ENCODE measurements at regions not wholly inside any gene's neighbourhood (a gene's known extent, or its start where the extent isn't known, plus 50 kb on each side); places are given as distances from the start of the nearest gene placed in this dataset.

DNA sequence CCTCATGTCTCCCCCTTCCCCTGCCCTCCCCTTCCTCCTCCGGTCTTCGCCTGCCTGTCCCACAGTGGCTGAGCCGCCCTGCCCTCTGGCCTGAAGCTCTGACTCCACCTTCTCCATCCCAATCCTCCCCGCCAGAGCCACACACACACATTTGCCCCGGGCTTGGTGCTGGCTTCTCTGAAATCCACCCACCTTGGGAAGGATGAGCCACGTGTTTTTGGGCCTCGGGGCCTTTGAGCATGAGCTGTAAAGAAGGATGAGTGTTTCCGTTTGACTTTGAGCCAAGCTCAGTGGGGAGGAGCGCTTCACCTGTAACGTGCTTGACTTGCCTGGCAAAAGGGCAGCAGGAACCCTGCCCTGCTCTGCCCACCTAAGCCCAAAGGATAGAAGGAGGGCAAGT, 295.1 kb downstream of the SIPA1L2 start:
- no peak overlapping the region for H3K9ac ChIP-seq (ENCODE audit: low read depth, low read length)
- H2BK120ac ChIP-seq (ENCODE audit: low read depth, low read length): no peak overlapping the region
- H4K8ac ChIP-seq (ENCODE audit: low read depth in 2 of 2, low read length in 2 of 2): no peak overlapping the region
- no peak overlapping the region for H2BK20ac ChIP-seq (ENCODE audit: low read depth, low read length)
- dilution Hi-C loops (cut with HindIII; ENCODE audit: low sequenced_read_pairs, unreplicated experiment) (no loop called here), intact Hi-C loops (cut with micrococcal nuclease) (no loop called here), in situ Hi-C loops (cut with MboI; ENCODE audit: low sequenced_read_pairs) (no loop called here)
- no peak overlapping the region for H2AK9ac ChIP-seq (replicated peaks; ENCODE audit: low read depth, low read length, poor library complexity)
- ATAC-seq (ENCODE audit: low read depth) (no peak), DNase-seq (no peak)
- 87% methylated on average over 3 of the region's 10 CpGs; no CpG with 5 or more reads in 1 of the 2 experiments for WGBS, 2 experiments (ENCODE audit: extremely low coverage in 2 of 2, insufficient read length in 1 of 2)
- H3K4me2 ChIP-seq (ENCODE audit: low read depth, low read length): no peak overlapping the region
- no peak overlapping the region for H3K4me3 ChIP-seq (ENCODE audit: insufficient read depth, low read depth, low read length)
- no peaks in the 10 kb centered on the region for H3K9me1 ChIP-seq (ENCODE audit: insufficient read depth, low read length)
- CTCF ChIA-PET: no interaction called here
- no peak overlapping the region for H3K14ac ChIP-seq (replicated peaks; ENCODE audit: low read depth, low read length)
- no peaks in the 10 kb centered on the region for H3K4me1 ChIP-seq (ENCODE audit: control insufficient read depth, insufficient read depth, low read length)
- no peak for TF ChIP-seq RAD21 (IDR thresholded peaks at IDR 0.05; ENCODE audit: low read length)
- no peak for TF ChIP-seq MAZ (IDR thresholded peaks at IDR 0.05; ENCODE audit: borderline replicate concordance, low read depth, low read length)
- TF ChIP-seq CTCF (conservative IDR thresholded peaks at IDR 0.05; ENCODE audit: low read depth, low read length): no peak
- no peak for TF ChIP-seq POLR2A (IDR thresholded peaks at IDR 0.05; ENCODE audit: low read depth, low read length)
- TF ChIP-seq MXI1 (IDR thresholded peaks at IDR 0.05; ENCODE audit: borderline replicate concordance, low read depth, low read length): no peak
- TF ChIP-seq BHLHE40 (IDR thresholded peaks at IDR 0.05; ENCODE audit: low read depth, low read length): no peak
- no peak for TF ChIP-seq RFX5 (IDR thresholded peaks at IDR 0.05; ENCODE audit: low read depth, low read length)
- no peak for TF ChIP-seq CHD1 (IDR thresholded peaks at IDR 0.05; ENCODE audit: low read depth, low read length)
- no peak for TF ChIP-seq USF2 (IDR thresholded peaks at IDR 0.05; ENCODE audit: low read depth, low read length)
- TF ChIP-seq RCOR1 (IDR thresholded peaks at IDR 0.05; ENCODE audit: insufficient replicate concordance, low read length): no peak
- TF ChIP-seq CEBPB (IDR thresholded peaks at IDR 0.05; ENCODE audit: low read depth, low read length): no peak
- no peak for TF ChIP-seq FOS (IDR thresholded peaks at IDR 0.05; ENCODE audit: low read depth, low read length)
- no peak for TF ChIP-seq SMC3 (IDR thresholded peaks at IDR 0.05; ENCODE audit: low read depth, low read length)
- H3K9me3 ChIP-seq (ENCODE audit: control insufficient read depth, insufficient read depth, low read length): no peaks in the 10 kb centered on the region
- H3K27ac ChIP-seq (ENCODE audit: insufficient read depth, low read length): no peak overlapping the region
- no peaks in the 10 kb centered on the region for H3K79me1 ChIP-seq (ENCODE audit: low read depth in 1 of 2, low read length in 2 of 2)
- H4K5ac ChIP-seq (ENCODE audit: low read depth, low read length): no peak overlapping the region
- H2BK5ac ChIP-seq (ENCODE audit: low read depth, low read length, poor library complexity, severe bottlenecking): no peak overlapping the region
- H3K23ac ChIP-seq (ENCODE audit: low read depth, low read length): no peak overlapping the region
- no peak overlapping the region for H3K18ac ChIP-seq (ENCODE audit: low read depth, low read length)
- H4K91ac ChIP-seq (ENCODE audit: insufficient read depth, low read depth, low read length): no peak overlapping the region
- H3K56ac ChIP-seq (ENCODE audit: extremely low read depth, insufficient read depth, low read length): no peak overlapping the region
- H4K20me1 ChIP-seq (ENCODE audit: insufficient read depth, low read length): no peaks in the 10 kb centered on the region
- BruUV-seq (replicated peaks): no TSS peak
- POLR2A ChIA-PET (ENCODE audit: unreplicated experiment): no interaction called here
- H3K4ac ChIP-seq (ENCODE audit: low read depth, low read length): no peak overlapping the region
- H3K27me3 ChIP-seq (ENCODE audit: control insufficient read depth, insufficient read depth, low read length): peaks cover 12% of the 10 kb centered on the region
- no peak overlapping the region for H2AK5ac ChIP-seq (ENCODE audit: low read depth, low read length)
- H2AFZ ChIP-seq (replicated peaks; ENCODE audit: low read length, poor library complexity): no peak overlapping the region
- H3K36me3 ChIP-seq (ENCODE audit: control insufficient read depth, insufficient read depth, low read length): no peaks in the 10 kb centered on the region
- H2BK15ac ChIP-seq (ENCODE audit: low read depth, low read length): no peak overlapping the region

Measured in IMR-90 (cell line).